ENCODE measurements at regions not wholly inside any gene's neighbourhood (a gene's known extent, or its start where the extent isn't known, plus 50 kb on each side); places are given as distances from the start of the nearest gene placed in this dataset.

DNA sequence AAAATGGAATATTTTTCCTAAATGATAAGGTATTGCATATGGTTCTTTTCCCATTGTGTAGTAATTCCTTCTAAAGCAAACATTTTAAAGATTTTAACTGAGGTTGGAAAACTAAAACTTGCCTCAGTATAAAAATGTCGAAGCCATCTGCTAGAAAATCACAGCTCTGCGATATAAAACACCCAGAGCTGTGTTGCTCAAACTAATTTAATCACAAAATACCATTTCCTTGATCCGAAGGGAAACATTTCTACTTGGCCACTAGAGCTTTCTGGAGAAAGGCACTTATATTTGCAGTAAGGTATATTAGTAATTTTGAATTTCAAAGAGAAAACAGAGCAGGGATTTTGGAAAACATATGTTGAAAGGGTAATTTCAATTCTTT, 209.2 kb upstream of the ZNF32 start:
- Mint-ChIP-seq H3K9me3 (ENCODE audit: low read depth, unreplicated experiment) (peaks cover 4% of the 10 kb centered on the region), H3K4me1 (ENCODE audit: low read depth, unreplicated experiment) (no peaks in the 10 kb centered on the region), H3K4me3 (ENCODE audit: low read depth, unreplicated experiment) (no peak overlapping the region), H3K36me3 (ENCODE audit: insufficient read depth, unreplicated experiment) (no peaks in the 10 kb centered on the region), H3K27me3 (ENCODE audit: unreplicated experiment) (no peaks in the 10 kb centered on the region), H3K27ac (ENCODE audit: unreplicated experiment) (no peak overlapping the region)
- DNase-seq: no peak
- TF ChIP-seq, protein P1, sequence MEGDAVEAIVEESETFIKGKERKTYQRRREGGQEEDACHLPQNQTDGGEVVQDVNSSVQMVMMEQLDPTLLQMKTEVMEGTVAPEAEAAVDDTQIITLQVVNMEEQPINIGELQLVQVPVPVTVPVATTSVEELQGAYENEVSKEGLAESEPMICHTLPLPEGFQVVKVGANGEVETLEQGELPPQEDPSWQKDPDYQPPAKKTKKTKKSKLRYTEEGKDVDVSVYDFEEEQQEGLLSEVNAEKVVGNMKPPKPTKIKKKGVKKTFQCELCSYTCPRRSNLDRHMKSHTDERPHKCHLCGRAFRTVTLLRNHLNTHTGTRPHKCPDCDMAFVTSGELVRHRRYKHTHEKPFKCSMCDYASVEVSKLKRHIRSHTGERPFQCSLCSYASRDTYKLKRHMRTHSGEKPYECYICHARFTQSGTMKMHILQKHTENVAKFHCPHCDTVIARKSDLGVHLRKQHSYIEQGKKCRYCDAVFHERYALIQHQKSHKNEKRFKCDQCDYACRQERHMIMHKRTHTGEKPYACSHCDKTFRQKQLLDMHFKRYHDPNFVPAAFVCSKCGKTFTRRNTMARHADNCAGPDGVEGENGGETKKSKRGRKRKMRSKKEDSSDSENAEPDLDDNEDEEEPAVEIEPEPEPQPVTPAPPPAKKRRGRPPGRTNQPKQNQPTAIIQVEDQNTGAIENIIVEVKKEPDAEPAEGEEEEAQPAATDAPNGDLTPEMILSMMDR (IDR thresholded peaks at IDR 0.05; ENCODE audit: unreplicated experiment): no peak
- intact Hi-C loops (cut with micrococcal nuclease; ENCODE audit: unreplicated experiment): no loop called here
- BruUV-seq (replicated peaks): no TSS peak
- CTCF ChIA-PET: no interaction called here

GRCh38 chr10:43857206-43857930, 208.7 kb upstream of the ZNF32 start:
- TF ChIP-seq, protein P1 (IDR thresholded peaks at IDR 0.05; ENCODE audit: unreplicated experiment): no peak
- Mint-ChIP-seq H3K27ac (ENCODE audit: unreplicated experiment) (no peak overlapping the region), H3K27me3 (ENCODE audit: unreplicated experiment) (no peaks in the 10 kb centered on the region), H3K4me3 (ENCODE audit: low read depth, unreplicated experiment) (no peak overlapping the region), H3K9me3 (ENCODE audit: low read depth, unreplicated experiment) (peaks cover 4% of the 10 kb centered on the region), H3K4me1 (ENCODE audit: low read depth, unreplicated experiment) (no peaks in the 10 kb centered on the region), H3K36me3 (ENCODE audit: insufficient read depth, unreplicated experiment) (no peaks in the 10 kb centered on the region)
- CTCF ChIA-PET: no interaction called here
- no peak for DNase-seq
- intact Hi-C loops (cut with micrococcal nuclease; ENCODE audit: unreplicated experiment): no loop called here
- BruUV-seq (replicated peaks): no TSS peak

GRCh38 chr10:43856299-43856698, 207.6 kb upstream of the ZNF32 start:
- TF ChIP-seq, protein P1 (IDR thresholded peaks at IDR 0.05; ENCODE audit: unreplicated experiment): no peak
- Mint-ChIP-seq H3K4me3 (ENCODE audit: low read depth, unreplicated experiment) (no peak overlapping the region), H3K27me3 (ENCODE audit: unreplicated experiment) (no peaks in the 10 kb centered on the region), H3K4me1 (ENCODE audit: low read depth, unreplicated experiment) (no peaks in the 10 kb centered on the region), H3K27ac (ENCODE audit: unreplicated experiment) (no peak overlapping the region), H3K9me3 (ENCODE audit: low read depth, unreplicated experiment) (peaks cover 4% of the 10 kb centered on the region), H3K36me3 (ENCODE audit: insufficient read depth, unreplicated experiment) (no peaks in the 10 kb centered on the region)
- no peak for DNase-seq
- CTCF ChIA-PET: no interaction called here
- no TSS peak for BruUV-seq (replicated peaks)
- intact Hi-C loops (cut with micrococcal nuclease; ENCODE audit: unreplicated experiment): no loop called here

- Mint-ChIP-seq H3K27me3 (ENCODE audit: unreplicated experiment) (no peaks in the 10 kb centered on the region), H3K4me1 (ENCODE audit: low read depth, unreplicated experiment) (no peaks in the 10 kb centered on the region), H3K27ac (ENCODE audit: unreplicated experiment) (no peak overlapping the region), H3K36me3 (ENCODE audit: insufficient read depth, unreplicated experiment) (no peaks in the 10 kb centered on the region), H3K4me3 (ENCODE audit: low read depth, unreplicated experiment) (no peak overlapping the region), H3K9me3 (ENCODE audit: low read depth, unreplicated experiment) (peaks cover 4% of the 10 kb centered on the region)
- no TSS peak for BruUV-seq (replicated peaks)
- TF ChIP-seq, protein P1 (IDR thresholded peaks at IDR 0.05; ENCODE audit: unreplicated experiment): no peak
- CTCF ChIA-PET: no interaction called here
- intact Hi-C loops (cut with micrococcal nuclease; ENCODE audit: unreplicated experiment): no loop called here
- DNase-seq: no peak
Observed at GRCh38 chr10:43855667-43856210, 207.1 kb upstream of the ZNF32 start.

All from Calu3 (cell line).